GM19397 (cell line): ENCODE measurements at regions not wholly inside any gene's neighbourhood (a gene's known extent, or its start where the extent isn't known, plus 50 kb on each side); places are given as distances from the start of the nearest gene placed in this dataset.
"Not testable (repeated sequence)": the region's sequence is repeated elsewhere in the genome, so short reads cannot be mapped to it uniquely, and the experiment has no call there.

Experiments
- ATAC-seq: cut with Tn5 transposase; IDR thresholded peaks from one replicate; pipeline ENCODE4 v1.9.1; 2021; ENCODE audit warnings: mild to moderate bottlenecking, moderate library complexity; ENCODE audit not compliant: unreplicated experiment

DNA sequence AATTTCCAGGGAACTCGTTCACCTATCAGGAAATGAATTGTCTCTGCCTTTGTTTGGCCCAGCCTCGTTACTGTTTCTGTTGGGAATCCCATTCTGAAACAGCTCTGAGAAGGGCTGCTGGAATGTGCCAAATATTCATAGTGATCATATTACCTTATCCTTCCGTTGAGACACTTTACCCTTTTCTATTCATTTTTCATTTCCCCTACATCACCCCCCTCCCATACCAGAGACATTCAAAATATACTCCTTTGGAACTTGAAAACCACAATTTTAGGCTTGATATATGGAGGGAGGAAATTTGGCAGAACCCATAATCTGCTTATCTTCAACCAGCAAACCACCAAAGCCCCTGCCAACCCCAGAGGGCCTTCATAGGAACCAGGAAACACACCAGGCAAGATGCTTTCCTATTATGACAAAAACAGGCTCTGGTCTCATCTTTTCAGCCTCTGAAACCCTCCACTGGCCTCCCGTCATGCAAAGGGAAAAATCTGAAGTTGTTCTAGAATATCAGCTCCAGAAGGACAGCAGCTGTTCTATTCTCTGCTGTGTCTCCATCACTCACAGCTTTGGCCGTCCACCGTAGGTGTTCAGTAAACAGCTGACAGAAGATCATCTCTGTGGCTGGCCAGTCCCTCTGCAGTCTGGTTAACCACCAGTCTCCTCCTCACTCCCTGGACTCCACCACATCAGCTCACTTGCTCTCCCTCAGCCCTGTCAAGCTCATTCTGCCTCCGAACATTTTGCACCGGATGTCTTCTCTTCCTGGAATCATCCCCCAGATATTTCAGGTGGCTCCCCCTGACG, 217.2 kb upstream of the WWC1 start:
- no peak for ATAC-seq

DNA sequence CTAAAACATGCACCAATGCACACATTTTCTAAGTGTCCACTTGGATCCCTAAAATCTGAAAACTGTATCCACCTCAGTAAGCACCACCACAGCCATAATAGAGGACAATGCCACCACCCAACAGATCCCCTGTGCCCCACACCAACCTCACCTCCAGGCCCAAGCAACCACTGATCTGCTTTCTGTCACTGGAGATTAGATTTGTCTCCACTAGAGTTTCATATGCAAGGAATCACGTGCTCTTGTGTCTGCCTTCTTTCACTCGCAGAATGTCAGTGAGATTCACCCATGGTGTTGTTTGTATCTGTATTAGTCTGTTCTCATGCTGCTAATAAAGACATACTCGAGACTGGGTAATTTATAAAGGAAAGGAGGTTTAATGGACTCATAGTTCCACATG, 216.1 kb upstream of the WWC1 start:
- no peak for ATAC-seq

DNA sequence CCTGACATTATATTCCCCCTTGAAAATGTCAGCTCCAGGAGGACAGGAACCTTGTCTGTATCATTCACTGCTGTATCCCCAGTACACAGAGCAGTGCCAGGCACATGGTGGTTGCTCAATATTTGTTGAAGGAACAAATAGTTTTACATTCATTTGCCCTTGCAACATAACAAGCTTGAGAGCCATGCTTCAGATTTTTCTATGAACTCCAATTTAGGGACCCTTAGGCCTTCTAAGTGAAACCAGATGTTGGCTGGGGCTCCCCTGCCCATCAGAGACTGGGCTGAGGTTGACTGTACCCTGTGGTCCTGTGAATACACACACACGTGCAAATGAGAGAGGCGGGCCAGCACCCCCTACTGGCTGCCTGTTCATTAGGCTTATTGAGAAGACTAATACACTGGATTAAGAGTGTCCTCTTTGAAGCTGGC, 214.9 kb upstream of the WWC1 start:
- ATAC-seq: peak; percentile 53

DNA sequence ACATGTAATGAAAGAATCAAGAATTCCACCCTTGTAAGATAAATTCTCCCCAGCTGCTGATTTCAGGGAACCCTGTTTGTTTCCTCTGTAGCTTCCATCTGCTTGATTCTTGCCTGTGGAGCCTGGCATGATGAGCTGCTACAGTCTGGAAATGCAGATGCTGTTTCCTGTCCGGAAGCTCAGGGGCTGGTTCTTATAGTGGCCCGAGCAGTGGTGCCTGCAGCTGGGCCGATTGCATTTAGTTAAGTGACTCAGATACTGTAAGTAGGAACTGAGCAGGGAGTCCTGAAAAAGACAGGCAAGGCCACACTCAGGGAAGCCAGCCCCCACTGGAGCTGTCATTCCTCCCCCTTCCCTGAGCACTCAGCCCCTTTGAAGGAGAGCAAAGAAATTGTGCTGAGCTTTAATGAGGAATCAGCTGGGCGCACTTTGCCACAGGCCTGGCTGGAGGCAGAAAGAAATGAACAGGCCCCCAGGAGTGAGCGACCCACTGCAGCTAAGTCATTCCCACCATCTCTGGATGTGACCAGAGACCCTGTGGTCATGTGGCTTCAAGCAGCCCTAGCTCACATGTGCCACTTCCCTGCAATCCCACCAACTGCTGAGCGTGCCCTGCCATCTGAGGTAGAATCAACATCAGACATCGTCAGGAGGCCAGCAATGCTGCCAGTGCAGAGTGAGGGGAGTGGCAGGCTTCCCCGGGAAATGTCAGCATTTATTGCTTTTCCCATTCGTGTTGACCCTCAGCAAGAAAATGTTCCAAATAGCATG, 206.0 kb upstream of the WWC1 start:
- no peak for ATAC-seq

DNA sequence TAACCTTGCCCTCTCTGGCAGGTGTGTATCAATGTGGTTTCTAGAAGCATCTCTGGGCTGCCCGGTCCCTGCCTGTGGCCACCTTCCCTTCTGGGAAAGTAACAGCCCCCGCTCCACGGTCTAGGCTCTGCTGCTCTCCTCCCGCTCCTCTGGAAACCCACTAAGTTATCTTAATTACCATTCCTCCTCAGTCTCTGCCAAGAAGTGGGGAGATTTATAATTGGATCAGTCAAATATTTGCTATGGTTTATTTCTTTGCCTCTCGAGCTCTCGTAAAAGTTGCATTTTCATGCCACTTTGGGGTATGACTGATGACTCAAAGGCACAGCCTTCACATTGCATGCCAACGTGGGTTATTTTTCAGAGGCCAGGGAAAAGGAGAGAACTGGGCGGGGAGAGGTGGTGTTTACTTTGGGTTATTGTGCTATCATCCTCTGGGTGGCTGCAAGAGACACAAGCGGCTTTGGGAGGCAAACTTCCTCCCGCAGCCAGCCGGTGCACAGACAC, 205.3 kb upstream of the WWC1 start:
- no peak for ATAC-seq

DNA sequence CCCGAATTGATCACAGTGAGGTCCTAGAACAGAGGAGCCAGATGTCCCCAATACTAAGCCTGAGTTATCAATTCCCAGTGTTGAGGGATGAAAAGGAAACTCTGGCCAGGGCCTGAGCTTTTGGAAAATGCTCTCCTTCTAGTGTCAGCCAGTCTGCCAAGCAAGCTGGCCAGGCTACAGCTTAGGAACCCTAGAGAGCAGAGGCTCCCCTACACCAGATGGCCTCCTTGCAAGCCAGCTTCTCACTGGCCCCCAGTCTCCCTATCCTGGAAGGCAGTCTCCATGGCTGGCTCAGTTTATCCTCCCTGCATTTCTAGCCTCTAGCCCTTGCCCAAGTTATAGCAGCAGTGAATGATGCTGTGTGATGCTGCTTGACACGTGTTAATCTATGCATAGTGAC, 204.7 kb upstream of the WWC1 start:
- no peak for ATAC-seq

DNA sequence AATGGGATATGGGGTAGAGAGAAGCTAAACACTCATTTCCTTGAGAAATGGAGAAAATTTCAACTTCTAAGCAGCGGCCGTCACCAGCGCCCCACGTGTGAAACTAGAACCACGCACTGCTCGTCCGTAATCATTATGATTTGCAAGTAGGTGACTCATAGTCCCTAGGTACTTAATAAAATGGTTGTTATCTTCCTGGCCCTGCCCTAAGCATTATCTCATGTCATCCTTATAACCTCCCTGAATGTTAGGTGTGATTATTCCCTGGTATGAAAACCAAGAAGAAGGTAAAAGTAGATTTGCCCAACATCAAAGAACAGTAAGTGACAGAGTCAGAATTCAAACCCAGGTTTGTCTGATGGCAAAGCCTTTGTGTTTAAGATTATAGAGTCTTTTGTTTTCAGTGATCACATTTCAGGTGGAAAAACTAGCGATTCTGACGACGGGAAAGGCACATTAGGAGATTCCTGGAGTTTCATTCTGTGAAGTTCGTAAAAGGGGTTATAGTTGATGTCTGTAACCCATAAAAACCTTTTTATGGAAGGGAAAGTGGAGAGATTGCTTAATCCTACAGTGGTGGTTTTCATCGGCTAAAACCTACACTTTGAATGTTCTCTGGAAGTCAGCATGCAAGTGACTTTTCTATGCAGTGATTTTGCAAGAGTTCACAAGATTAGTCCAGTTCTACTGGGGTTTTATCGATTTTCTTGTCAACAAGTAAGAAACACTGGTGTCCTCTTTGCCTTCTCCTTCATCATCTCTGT, 202.9 kb upstream of the WWC1 start:
- no peak for ATAC-seq

DNA sequence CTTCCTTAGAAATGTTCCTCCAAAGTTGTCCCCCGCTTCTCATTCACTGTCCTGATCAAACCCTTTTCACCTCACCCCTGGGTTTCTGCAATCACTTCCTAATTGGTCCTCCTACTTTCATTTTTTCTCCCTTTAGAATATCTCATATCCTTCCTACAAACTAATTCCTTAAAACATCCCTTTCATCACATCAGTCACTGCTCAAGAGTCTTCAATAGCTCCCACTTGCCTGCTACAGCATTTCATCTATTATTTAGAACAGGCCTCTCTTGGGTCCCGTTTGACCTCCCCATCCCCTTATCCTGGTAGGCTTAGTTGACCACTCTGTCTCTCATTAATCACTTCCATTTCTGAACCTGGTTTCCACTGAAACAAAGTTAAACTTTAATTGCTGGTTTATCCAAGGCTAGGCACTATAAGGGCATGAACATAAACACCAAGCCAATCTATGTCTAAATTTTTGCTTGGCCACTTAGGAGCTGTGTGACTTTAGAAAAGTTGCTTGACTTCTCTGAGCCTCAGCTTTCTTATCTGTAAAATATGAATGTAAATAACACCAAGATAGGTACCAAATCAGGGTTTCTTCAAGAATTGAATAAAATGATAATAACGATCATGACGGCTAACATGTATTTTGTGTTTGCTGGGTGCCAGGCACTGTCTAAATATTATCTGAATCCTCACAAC, 202.1 kb upstream of the WWC1 start:
- no peak for ATAC-seq

DNA sequence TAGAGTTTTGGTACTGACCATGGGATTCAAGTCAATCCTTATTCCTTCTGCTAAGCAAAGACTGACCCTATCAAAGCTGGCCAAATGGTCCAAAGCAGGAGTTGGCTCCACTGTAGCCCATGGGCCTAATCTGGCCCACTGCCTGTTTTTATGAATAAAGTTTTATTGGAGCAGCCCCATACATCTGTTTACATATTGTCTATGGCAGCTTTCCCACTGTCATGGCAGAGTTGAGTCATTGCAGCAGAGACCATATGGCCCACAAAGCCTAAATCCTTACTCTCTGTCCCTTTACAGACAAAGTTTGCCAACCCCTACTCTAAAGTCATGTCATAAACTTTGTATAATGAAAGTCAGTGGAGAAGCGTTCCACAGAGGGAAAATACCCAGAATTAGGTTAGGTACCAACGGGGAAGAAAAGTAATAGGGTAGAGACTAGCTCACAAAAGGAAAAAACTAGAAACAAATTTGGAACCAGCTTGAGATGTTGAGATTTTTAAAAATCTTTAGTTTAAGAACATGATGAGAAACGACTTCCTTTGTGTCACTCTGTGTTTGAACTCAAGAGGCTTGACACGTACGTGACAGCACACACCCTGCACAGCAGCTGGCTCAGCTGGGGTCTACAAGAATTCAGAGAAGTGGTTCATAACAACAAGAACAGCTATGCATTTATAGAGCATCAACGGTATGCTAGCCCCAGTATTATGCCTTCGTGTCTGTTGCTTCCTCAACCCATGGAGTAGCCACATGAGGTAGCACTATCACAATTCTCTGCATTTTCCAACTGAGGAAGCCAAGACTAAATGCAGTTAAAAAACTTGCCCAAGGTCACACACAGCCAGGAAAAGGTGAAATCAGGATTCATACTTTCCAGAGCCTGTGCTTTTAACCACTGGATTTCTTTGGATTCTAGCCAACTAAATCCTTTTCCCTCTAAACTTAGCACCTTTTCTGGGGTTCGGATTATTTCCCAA, 198.9 kb upstream of the WWC1 start:
- no peak for ATAC-seq

DNA sequence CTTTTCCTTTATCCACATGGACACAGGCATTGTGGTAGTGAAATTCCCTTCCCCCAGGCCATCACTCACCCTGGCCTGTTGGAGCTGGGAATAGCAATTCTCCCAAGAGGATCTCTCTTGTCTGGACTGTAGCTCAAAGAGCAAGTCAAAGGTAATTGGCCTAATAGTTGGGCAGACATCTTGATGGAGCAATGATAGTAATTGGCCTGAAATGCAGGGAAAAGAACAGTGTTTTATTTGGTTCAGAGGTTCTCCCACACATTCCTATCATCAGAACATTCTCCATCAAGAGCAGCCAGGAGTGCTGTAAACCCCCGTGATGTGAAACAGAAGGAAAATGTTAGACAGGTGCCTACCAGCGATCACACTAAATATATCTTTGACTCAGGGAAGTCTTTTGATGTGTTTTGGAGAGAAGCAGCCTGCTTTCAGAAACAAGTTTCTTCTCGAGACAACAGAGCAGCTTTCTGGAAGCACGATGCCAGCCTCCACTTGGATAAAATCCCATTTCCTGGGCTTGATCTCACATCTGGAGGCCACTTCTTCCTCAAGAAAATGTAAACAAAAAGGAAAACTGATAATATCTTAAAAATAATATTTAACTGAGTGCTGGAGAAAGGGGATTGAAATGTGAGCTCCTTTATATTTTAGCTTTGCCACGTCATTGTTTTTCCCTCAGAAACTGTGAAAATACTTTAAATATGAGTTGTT, 198.1 kb upstream of the WWC1 start:
- ATAC-seq: no peak

DNA sequence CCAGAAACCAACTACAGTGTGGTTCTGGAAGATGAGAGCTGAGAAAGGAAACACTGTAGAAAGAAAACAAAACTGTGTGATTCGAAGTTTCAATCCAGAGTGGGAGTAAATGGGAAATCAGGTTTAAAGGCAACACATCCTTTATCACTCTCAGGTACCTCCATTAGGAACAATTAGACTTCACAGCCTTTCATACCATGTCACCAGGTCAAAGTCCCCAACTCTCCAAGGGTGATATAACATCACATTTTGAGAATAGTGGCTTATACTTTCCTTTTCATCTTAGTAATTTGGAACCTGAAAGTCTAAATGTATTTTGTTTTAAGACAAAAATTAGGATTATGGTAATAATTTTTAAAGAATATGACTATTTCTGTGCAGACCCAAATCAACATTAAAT, 194.9 kb upstream of the WWC1 start:
- ATAC-seq: no peak

DNA sequence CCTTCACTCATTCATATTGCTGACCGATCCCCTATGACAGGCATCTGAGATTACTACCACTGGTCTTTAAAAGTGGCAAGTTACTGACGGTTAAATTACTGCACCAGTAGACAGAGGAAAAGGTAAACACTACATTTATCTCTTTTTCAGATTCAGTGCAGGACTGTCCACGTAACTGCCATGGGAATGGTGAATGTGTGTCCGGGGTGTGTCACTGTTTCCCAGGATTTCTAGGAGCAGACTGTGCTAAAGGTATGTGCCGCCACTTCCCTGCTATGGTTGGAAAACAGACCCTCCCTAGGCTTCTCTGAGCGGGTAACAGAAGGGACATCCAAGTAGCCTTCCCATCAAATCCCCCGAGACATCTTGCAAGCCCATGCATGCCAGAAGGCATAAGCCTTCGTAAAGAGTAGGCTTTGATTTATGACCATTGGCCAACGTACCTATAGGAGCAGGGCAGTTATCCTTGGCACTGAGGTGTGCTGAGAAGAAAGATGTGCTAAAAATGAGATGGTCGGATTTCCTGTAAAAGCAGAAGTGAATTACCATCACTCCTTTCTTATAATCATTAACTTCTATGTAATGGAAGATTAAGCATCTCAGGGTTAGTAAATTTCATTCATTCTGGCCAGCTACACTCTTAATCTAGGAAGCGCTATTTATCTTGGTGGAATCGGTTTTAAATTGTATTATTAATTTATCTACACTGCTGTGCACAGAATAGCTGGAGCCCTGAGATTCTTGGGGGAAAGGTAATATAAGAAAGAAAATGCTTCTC, 193.4 kb upstream of the WWC1 start:
- ATAC-seq: no peak

DNA sequence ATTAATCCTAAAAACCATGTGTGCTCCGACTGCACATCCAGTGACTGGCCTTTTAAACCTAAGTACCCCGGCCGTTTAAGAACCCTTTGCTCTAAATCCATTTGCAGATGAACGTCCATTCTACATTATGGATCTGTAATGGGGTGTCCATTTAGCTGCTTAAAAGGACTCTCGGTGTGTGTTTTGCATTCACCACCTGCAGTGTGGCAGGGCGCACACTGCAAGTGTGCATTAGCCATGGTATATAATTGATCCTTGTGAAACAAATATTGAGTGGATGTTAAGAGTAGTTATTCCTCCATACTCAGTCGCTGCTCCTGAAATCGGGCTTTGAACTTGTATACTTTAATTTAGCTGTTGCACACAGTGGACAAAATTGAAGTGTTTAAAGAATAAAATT, 190.1 kb upstream of the WWC1 start:
- ATAC-seq: no peak

DNA sequence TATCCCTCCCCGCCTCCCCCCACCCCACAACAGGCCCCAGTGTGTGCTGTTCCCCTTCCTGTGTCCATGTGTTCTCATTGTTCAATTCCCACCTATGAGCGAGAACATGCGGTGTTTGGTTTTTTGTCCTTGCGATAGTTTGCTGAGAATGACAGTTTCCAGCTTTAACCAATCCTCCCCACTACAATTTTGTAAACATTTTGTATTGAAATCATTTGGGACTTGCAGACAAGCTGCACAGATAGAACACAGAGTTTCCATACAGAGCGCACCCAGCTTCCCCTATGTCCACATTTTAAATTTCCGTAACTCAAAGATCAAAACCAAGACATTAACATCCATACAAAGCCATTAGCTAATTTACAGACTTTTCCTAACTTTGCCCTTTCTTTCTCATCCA, 188.4 kb upstream of the WWC1 start:
- not testable (repeated sequence) for ATAC-seq

DNA sequence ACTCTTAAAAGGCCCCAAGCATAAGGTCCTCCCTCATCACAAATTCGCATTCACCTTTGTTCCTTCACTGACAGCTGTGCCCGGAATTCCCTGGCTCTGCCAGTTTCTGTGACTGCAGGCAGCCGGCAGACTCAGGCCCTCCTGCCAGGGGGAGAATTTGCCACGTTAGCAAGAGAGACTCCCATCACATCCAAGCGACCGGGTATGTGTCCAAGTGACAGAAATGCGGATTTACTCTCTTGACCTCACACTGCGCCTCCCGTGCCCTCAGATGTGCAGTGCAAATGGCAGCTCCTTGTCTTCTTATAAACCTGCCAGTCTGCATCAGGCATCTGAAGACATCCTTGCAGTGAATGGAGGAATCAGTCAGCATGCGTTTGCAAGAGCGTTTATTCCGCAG, 187.1 kb upstream of the WWC1 start:
- ATAC-seq: no peak

DNA sequence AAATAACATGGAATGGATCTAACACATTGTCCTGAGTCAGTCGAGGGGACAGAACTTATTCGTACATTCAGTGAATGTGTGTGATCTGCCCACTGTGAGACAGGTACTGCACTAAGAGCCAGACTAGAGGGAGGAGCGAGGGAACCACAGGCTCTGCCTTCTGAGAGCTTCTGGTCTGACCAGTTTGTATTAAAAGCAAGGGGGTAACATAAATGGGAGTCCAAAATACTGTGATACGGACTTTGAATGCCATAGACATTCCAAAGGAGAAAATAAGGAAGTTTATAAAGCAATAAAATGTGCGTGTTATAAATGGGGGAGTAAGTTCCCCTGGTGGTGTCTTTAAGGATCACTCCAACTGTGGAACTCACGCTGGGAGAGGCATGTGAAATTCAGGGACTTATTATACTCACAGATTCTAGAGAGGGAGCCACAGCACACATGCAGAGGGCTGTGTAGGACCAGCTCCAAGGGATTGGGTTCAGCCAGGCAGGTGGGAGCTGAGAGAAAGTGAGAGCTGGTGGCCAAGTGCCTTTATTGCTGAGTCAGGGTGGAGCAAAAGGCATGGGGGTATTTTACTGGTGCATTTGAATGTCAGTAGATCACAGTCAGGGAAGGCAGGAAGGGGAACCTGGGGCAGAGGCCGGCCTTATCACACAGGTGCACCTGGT, 186.5 kb upstream of the WWC1 start:
- ATAC-seq: no peak

DNA sequence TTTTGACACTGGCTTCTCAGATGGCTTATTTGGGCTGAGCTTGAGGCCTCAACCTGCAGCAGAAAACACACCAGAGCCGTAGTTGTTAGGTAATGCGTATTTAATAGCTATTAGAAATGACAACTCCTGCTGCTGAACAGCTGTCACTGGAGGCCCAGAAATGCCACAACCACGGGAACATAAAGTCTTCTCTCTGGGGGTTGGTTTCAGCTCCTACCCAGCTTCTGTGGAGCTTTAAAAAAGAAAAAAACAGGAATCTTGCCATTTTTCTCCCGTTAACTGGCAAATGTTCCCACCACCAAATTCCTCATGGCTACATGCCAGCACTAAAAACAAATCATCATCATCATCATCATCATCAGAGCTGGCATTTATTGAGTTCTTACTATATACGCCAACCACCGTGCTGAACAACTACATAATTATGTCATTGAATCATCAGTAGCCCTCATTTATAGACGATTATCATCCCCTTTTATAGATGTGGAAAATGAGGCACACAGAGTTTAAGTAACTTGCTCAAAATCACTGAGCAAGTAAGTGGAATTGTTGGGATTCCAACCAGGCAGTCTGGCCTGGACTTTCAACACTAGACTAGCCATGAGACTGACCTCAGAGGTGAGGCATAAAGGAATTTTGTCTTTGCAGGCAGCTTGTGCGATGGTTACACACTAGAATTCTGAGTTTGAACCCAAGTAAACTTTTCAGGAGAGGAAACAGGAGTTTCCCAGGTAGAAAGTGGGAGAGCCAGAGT, 185.3 kb upstream of the WWC1 start:
- no peak for ATAC-seq
